CD4-positive, CD25-positive, alpha-beta regulatory T cell (primary cell): ENCODE measurements at regions not wholly inside any gene's neighbourhood (a gene's known extent, or its start where the extent isn't known, plus 50 kb on each side); places are given as distances from the start of the nearest gene placed in this dataset.

Source experiments
- ATAC-seq, 2 donors: fragments of 150-1000 bp; cut with Tn5 transposase; one replicate each; pipeline ENCODE4 v1.10.0; 2021; ENCODE audit warnings: low read depth in 2 of 2, moderate number of reproducible peaks in 2 of 2, moderate library complexity in 1 of 2
- DNase-seq, 3 donors: peaks; one replicate each; pipeline versions ENCODE4 v3.0.0 to v3.0.0-alpha.2; 2012 to 2022; ENCODE audit warnings: mixed read lengths in 1 of 3
- H3K27ac ChIP-seq: one replicate; pipeline ENCODE4 v1.7.0; 2013; ENCODE audit warnings: mild to moderate bottlenecking, low read length; ENCODE audit not compliant: insufficient read depth, poor library complexity, severe bottlenecking
- H3K27me3 ChIP-seq: one replicate; pipeline ENCODE4 v1.7.0; 2013; ENCODE audit warnings: low read length; ENCODE audit not compliant: control insufficient read depth, insufficient read depth
- H3K36me3 ChIP-seq: one replicate; pipeline ENCODE4 v1.7.0; 2013; ENCODE audit warnings: mild to moderate bottlenecking, low read length, moderate library complexity; ENCODE audit not compliant: control insufficient read depth, insufficient read depth
- H3K4me1 ChIP-seq: 2 replicates; pipeline ENCODE4 v1.7.0; 2013; ENCODE audit warnings: mild to moderate bottlenecking, low read length; ENCODE audit not compliant: insufficient read depth, control insufficient read depth, poor library complexity, severe bottlenecking
- H3K4me3 ChIP-seq: one replicate; pipeline ENCODE4 v1.7.0; 2013; ENCODE audit warnings: low read depth, mild to moderate bottlenecking, low read length, moderate library complexity
- H3K9me3 ChIP-seq, 2 experiments: 1 replicate in 1 of 2; 2 replicates in 1 of 2; pipeline ENCODE4 v1.7.0; 2013; ENCODE audit warnings: low read length in 2 of 2, mild to moderate bottlenecking in 1 of 2, moderate library complexity in 1 of 2; ENCODE audit not compliant: control insufficient read depth in 2 of 2
- H3K27ac Mint-ChIP-seq, 3 donors: one replicate each; pipeline ENCODE4 v1.8.0; 2020 to 2022; ENCODE audit warnings: mild to moderate bottlenecking in 3 of 3, mixed read lengths in 3 of 3, moderate library complexity in 2 of 3
- H3K27me3 Mint-ChIP-seq: one replicate; pipeline ENCODE4 v1.8.0; 2022; ENCODE audit warnings: mild to moderate bottlenecking, mixed read lengths
- H3K36me3 Mint-ChIP-seq: one replicate; pipeline ENCODE4 v1.8.0; 2020; ENCODE audit warnings: mixed read lengths
- H3K4me1 Mint-ChIP-seq, 4 donors: one replicate each; pipeline ENCODE4 v1.8.0; 2020 to 2022; ENCODE audit warnings: mixed read lengths in 4 of 4, mild to moderate bottlenecking in 1 of 4
- H3K4me3 Mint-ChIP-seq, 4 donors: one replicate each; pipeline ENCODE4 v1.8.0; 2020 to 2022; ENCODE audit warnings: mild to moderate bottlenecking in 4 of 4, mixed read lengths in 4 of 4, moderate library complexity in 3 of 4
- H3K9me3 Mint-ChIP-seq, 7 donors: one replicate each; pipeline ENCODE4 v1.8.0; 2020 to 2022; ENCODE audit warnings: mixed read lengths in 7 of 7, mild to moderate bottlenecking in 3 of 7, moderate library complexity in 2 of 7

GRCh38 chr13:64020126-64020525, 2604.5 kb upstream of the PCDH20 start:
- DNase-seq (no peak), ATAC-seq (no peak)
- Histone ChIP-seq H3K4me1 (no peaks in the 10 kb centered on the region), H3K27me3 (no peaks in the 10 kb centered on the region), H3K36me3 (no peaks in the 10 kb centered on the region), H3K9me3 (peaks cover 4% of the 10 kb centered on the region in 2 experiments), H3K4me3 (no peak overlapping the region), H3K27ac (no peak overlapping the region)
- Mint-ChIP-seq H3K27ac (no peak overlapping the region), H3K9me3 (peaks cover under 1 to 49% (median 8%) of the 10 kb centered on the region in 7 donors), H3K4me1 (no peaks in the 10 kb centered on the region), H3K4me3 (no peak overlapping the region), H3K27me3 (no peaks in the 10 kb centered on the region), H3K36me3 (no peaks in the 10 kb centered on the region)

- no peak overlapping the region for H3K27ac ChIP-seq
- Mint-ChIP-seq H3K36me3 (no peaks in the 10 kb centered on the region), H3K27me3 (no peaks in the 10 kb centered on the region), H3K9me3 (peaks cover 0 to 21% (median 6%) of the 10 kb centered on the region in 7 donors), H3K4me1 (no peaks in the 10 kb centered on the region), H3K4me3 (no peak overlapping the region), H3K27ac (no peak overlapping the region)
- no peak for ATAC-seq
- no peaks in the 10 kb centered on the region for H3K27me3 ChIP-seq
- H3K9me3 ChIP-seq = peaks cover 0 to 15% of the 10 kb centered on the region in 2 experiments
- DNase-seq = no peak
- H3K36me3 ChIP-seq = no peaks in the 10 kb centered on the region
- H3K4me1 ChIP-seq = no peaks in the 10 kb centered on the region
- H3K4me3 ChIP-seq = no peak overlapping the region
Measured at GRCh38 chr13:64007339-64007738, 2591.7 kb upstream of the PCDH20 start.

DNA sequence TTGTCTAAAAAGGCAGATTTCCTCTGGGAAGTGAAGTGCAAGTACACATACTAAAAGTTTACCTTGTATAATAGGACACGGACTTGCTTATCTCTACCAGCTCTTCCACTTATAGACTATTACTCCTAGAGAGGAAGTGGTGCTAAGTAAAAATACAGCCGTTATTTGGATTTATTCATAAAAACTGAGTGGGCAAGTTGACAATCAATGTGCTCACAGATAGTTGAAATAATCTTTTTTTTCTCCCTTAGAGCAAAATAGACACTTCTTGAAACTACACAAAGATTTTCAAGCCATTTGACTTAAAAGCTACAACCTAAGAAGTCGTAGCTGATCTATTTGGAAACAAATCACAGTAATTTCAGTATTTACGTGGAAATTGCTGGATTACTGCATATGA, 2584.7 kb upstream of the PCDH20 start:
- H3K27me3 Mint-ChIP-seq = no peaks in the 10 kb centered on the region

GRCh38 chr13:63999614-64000305, 2584.1 kb upstream of the PCDH20 start:
- H3K36me3 Mint-ChIP-seq = no peaks in the 10 kb centered on the region
- no peaks in the 10 kb centered on the region for H3K27me3 Mint-ChIP-seq
- H3K4me3 Mint-ChIP-seq = no peak overlapping the region
- peaks cover 0 to 15% of the 10 kb centered on the region in 2 experiments for H3K9me3 ChIP-seq
- ATAC-seq (no peak), DNase-seq (no peak)
- H3K27me3 ChIP-seq = no peaks in the 10 kb centered on the region
- no peaks in the 10 kb centered on the region for H3K4me1 ChIP-seq
- no peak overlapping the region for H3K27ac ChIP-seq
- H3K36me3 ChIP-seq = no peaks in the 10 kb centered on the region
- no peak overlapping the region for H3K27ac Mint-ChIP-seq
- H3K4me1 Mint-ChIP-seq = no peaks in the 10 kb centered on the region
- H3K4me3 ChIP-seq = no peak overlapping the region
- H3K9me3 Mint-ChIP-seq = peaks cover 0 to 23% (median 5%) of the 10 kb centered on the region in 7 donors

More for the DNA sequence above, 2584.7 kb upstream of the PCDH20 start:
- Mint-ChIP-seq H3K9me3 (peaks cover 0 to 27% (median 5%) of the 10 kb centered on the region in 7 donors), H3K27ac (no peak overlapping the region), H3K4me1 (no peaks in the 10 kb centered on the region), H3K36me3 (no peaks in the 10 kb centered on the region), H3K4me3 (no peak overlapping the region)
- H3K9me3 ChIP-seq = peaks cover 0 to 15% of the 10 kb centered on the region in 2 experiments
- H3K27ac ChIP-seq = no peak overlapping the region
- no peaks in the 10 kb centered on the region for H3K36me3 ChIP-seq
- no peaks in the 10 kb centered on the region for H3K27me3 ChIP-seq
- H3K4me1 ChIP-seq = no peaks in the 10 kb centered on the region
- ATAC-seq (no peak), DNase-seq (no peak)
- H3K4me3 ChIP-seq = no peak overlapping the region

DNA sequence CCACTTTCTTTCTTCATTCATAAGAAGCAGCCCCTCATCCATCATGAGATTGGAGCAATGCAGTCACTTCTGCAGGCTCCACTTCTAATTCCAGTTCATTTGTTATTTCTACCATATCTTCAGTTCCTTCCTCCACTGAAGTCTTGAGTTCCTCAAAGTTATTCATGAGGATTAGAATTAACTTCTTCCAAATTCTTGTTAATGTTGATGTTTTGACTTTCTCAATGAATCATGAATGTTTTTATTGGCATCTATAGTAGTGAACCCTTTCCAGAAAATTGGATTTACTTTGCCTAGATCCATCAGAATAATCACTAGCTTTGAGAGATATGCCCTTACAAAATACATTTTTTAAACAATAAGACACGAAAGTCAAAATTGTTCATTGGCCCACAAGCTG, 2567.7 kb upstream of the PCDH20 start:
- H3K4me1 Mint-ChIP-seq = no peaks in the 10 kb centered on the region
- ATAC-seq = no peak
- Histone ChIP-seq H3K27me3 (no peaks in the 10 kb centered on the region), H3K9me3 (peaks cover 0 to 8% of the 10 kb centered on the region in 2 experiments), H3K36me3 (no peaks in the 10 kb centered on the region), H3K4me3 (no peak overlapping the region), H3K27ac (no peak overlapping the region), H3K4me1 (no peaks in the 10 kb centered on the region)
- DNase-seq = no peak
- no peak overlapping the region for H3K27ac Mint-ChIP-seq
- H3K4me3 Mint-ChIP-seq = no peak overlapping the region
- H3K36me3 Mint-ChIP-seq = no peaks in the 10 kb centered on the region
- H3K9me3 Mint-ChIP-seq = peaks cover 0 to 33% (median 4%) of the 10 kb centered on the region in 7 donors
- no peaks in the 10 kb centered on the region for H3K27me3 Mint-ChIP-seq

DNA sequence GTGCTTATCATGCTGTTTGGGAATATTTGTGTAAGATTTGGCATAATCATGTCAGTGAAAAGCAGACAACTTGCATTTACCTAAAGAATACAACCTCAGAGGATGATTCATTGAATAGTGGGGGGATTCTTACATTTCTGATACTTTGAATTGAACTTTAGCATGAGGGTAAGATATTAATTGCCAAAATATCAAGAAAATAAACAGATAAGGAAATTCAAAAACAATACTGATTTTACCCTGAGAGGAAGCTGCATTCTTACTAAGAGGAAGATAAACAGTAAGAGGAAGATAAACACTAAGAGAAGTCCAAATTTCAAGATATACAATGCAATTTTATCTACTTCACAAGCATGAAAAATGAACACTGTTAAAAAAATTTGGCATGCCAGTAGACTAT, 2564.3 kb upstream of the PCDH20 start:
- Histone ChIP-seq H3K9me3 (peaks cover 0 to 18% of the 10 kb centered on the region in 2 experiments), H3K4me1 (no peaks in the 10 kb centered on the region), H3K27ac (no peak overlapping the region), H3K27me3 (no peaks in the 10 kb centered on the region), H3K4me3 (no peak overlapping the region), H3K36me3 (no peaks in the 10 kb centered on the region)
- H3K4me1 Mint-ChIP-seq = no peaks in the 10 kb centered on the region
- ATAC-seq = no peak
- no peak for DNase-seq
- peaks cover 0 to 48% (median 4%) of the 10 kb centered on the region in 7 donors for H3K9me3 Mint-ChIP-seq
- no peak overlapping the region for H3K27ac Mint-ChIP-seq
- no peaks in the 10 kb centered on the region for H3K27me3 Mint-ChIP-seq
- H3K36me3 Mint-ChIP-seq = no peaks in the 10 kb centered on the region
- H3K4me3 Mint-ChIP-seq = no peak overlapping the region

- Histone ChIP-seq H3K36me3 (no peaks in the 10 kb centered on the region), H3K27me3 (no peaks in the 10 kb centered on the region), H3K4me1 (no peaks in the 10 kb centered on the region), H3K9me3 (peaks cover 0 to 9% of the 10 kb centered on the region in 2 experiments), H3K27ac (no peak overlapping the region), H3K4me3 (no peak overlapping the region)
- Mint-ChIP-seq H3K27me3 (no peaks in the 10 kb centered on the region), H3K27ac (no peak overlapping the region), H3K36me3 (no peaks in the 10 kb centered on the region), H3K9me3 (peaks cover 2 to 51% (median 7%) of the 10 kb centered on the region in 7 donors), H3K4me1 (no peaks in the 10 kb centered on the region), H3K4me3 (no peak overlapping the region)
- DNase-seq (no peak), ATAC-seq (no peak)
Measured at GRCh38 chr13:63972328-63972727, 2556.7 kb upstream of the PCDH20 start.

- Mint-ChIP-seq H3K4me1 (no peaks in the 10 kb centered on the region), H3K36me3 (no peaks in the 10 kb centered on the region), H3K27ac (no peak overlapping the region), H3K9me3 (peaks cover 0 to 34% (median 5%) of the 10 kb centered on the region in 7 donors), H3K4me3 (no peak overlapping the region), H3K27me3 (no peaks in the 10 kb centered on the region)
- Histone ChIP-seq H3K27me3 (no peaks in the 10 kb centered on the region), H3K4me3 (no peak overlapping the region), H3K27ac (no peak overlapping the region), H3K36me3 (no peaks in the 10 kb centered on the region), H3K9me3 (peaks cover 0 to 8% of the 10 kb centered on the region in 2 experiments), H3K4me1 (no peaks in the 10 kb centered on the region)
- DNase-seq = no peak
- ATAC-seq = no peak
Measured at GRCh38 chr13:63954683-63955082, 2539.0 kb upstream of the PCDH20 start.
